LoVo (cell line): ENCODE measurements at regions not wholly inside any gene's neighbourhood (a gene's known extent, or its start where the extent isn't known, plus 50 kb on each side); places are given as distances from the start of the nearest gene placed in this dataset.
"Not testable (repeated sequence)": the region's sequence is repeated elsewhere in the genome, so short reads cannot be mapped to it uniquely, and the experiment has no call there.

ENCODE experiments used
- DNase-seq: peaks from one replicate; pipeline ENCODE4 v3.0.0-alpha.2; 2016; ENCODE audit warnings: low spot score

DNA sequence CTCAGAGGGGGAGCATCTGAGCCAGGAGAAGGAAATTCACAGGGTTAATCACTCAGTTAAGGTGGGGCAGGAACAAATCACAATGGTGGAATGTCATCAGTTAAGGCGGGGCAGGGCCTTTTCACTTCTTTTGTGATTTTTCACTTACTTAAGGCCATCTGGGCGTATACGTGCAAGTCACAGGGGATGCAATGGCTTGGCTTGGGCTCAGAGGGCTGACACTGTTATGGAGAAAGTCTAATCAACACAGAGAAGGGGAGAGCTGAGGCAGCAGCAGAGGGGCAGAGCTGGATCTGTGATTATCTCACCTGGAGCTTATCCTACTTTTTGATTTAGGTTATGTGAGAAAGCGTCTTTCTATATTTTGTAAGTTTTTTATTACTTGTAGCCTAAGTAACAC, 350.1 kb downstream of the NSUN3 start:
- not testable (repeated sequence) for DNase-seq

DNA sequence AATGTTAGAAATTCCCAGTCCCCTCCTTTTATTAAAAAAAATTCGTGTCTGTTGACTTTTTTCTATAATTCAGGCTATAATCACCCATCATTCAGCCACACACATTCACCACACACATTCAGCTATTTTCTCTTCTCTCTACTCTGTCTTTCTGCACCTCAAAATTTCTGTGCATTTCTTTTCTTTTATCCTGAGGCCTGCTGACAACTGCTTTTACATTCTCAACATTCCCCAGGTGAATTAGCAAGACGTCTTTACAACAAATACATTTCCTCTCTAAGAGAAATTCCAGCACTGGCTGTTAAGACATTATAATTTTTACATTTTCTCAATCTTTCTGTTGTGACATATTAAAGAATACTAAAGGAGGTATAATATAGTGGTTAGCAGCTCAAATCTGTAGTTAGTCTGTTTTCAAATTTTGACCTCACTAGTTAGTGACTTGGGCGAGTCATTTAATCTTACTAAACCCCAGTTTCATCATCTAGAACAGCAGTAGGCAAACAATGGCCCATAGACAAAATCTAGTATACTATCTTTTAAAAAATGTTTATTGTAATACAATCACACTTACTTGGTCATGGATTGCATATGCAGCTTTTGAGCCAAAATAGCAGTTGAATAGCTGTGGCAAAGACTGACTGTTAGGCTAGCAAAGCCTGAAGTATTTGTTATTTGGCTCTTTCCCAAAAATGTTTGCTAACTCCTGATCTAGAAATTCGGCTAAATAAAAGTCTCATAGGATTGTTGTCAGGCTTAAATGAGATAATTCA, 350.7 kb downstream of the NSUN3 start:
- no peak for DNase-seq

DNA sequence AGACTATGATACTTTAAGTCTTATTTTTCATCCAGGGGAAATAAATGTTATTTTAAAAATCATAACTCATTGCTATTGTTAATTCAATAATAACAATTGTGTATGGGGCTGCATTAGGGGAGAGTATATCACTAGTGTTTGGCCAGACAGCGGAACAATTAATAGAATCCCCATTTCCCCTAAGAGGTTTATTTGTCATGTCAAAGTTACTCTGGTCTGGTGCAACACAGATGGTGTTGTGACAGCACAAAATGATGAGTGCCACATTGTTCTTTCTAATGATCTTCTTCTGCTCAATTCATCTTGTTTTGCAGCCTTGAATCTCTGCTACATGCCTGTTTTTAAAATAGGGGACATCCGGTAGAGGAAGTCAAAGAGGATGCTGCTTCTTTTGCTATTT, 351.6 kb downstream of the NSUN3 start:
- DNase-seq: no peak

DNA sequence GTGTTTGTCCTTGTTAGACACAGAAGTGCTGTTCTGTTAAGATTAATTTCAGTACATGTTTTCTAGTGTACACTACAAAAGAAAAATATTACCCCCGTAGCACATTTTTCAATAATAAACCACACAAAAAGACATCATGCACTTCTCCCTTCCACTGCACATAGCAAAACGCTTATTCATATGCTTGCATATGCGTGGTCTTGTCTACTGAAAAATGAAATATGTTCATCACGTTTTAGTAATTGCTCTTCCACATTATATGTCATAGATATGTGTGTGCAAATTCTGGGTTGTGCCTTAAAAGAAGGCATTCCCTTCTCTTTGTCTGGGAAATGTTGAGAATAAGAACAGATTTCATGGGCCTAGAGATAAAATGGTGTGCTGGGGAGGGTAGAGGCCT, 353.9 kb downstream of the NSUN3 start:
- DNase-seq: no peak

DNA sequence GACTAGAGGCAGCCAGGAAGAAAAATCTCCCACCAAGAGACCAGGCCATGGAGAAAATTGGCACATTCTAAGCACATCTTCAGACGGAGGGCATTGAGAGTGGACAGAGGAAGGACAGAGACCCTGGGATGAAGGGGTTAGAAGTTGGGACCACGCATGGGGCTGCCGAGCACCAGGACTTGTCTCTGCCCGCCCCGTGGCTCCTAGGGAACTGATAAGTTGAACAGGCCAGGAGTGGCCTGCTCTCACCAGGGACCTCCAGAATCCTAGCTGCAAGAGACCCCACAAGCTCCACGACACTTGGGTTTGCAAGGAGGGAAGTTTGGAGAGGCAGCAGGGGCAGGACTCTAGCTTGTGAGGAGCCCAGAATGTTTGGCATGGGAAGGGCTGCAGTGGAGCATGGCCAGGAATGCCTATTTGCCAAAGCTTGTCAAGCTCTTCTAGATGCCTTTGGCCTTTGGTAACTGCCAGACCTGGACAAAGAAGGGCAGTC, 355.1 kb downstream of the NSUN3 start:
- no peak for DNase-seq

DNA sequence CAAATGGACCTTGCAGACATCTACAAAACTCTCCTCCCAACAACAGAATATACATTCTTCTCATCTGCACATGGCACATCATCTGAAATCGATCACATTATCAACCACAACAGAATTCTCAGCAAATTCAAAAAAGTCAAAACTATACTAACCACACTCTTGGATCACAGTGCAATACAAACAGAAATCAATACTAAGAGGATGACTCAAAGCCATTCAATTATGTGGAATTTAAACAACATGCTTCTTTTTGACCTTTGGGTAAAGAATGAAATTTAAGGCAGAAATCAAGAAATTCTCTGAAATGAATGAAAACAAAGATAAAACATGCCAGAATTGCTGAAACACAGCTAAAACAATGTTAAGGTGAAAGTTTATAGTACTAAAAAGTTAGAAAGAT, 358.1 kb downstream of the NSUN3 start:
- DNase-seq: no peak

DNA sequence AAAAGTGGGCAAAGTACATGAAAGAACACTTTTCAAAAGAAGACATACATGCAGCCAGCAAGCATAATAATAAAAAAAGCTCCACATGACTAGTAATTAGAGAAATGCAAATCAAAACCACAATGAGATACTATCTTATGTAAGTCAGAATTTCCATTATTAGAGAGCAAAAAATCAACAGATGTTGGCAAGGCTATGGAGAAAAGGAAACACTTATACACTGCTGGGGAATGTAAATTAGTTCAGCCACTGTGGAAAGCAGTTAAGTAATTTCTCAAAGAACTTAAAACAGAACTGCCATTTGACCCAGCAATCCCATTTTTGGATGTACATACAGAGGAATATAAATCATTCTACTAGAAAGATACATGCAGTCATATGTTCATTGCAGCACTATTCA, 360.7 kb downstream of the NSUN3 start:
- no peak for DNase-seq

DNA sequence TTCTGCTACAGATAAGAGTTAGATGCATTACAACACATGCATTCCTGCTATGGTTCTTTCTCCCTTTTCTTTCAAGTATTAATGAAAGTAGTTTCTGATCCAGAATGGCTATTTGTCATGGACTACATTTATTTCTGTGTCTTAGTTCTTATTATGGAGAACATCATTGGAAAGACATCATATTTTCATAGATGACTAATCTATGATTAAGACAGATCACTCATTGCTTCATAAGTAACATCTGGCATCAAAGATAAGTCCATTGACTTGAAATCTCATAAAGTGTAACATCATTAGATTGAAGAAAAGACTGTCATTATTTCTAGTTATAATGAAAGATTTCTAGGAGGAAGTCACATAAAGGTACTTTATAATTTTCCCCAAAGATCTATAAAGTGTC, 366.7 kb downstream of the NSUN3 start:
- DNase-seq: no peak

DNA sequence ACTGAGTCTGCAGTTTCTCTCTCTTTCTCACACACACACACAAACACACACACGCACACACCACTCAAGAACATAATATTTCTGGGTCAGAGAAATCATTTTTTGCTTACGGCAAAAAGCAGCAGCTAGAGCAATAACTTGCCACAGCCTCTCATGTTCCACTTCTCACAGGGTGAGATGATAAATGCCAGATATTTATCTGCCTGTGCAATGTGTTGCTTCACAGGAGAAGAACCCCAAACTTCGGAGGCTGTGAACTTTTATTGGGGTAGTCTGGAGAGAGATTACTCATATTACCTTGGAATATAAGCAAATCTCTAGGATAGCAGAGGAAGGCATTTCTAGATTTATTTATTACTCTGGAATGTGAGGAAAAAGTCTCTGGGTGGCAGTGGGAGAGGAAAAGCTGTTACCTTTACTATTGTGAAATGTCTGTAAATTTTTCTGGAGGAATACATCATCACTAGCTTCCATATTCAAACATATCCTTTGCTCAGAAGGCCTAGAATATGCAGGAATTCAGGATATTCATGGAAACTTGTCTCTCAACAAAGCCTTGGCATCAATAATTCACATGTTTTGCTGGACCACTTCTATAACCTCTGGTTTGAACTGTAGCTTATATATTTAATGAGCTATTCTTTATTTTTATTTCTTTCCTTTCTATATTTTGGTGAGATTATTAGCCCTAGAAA, 369.2 kb downstream of the NSUN3 start:
- no peak for DNase-seq

DNA sequence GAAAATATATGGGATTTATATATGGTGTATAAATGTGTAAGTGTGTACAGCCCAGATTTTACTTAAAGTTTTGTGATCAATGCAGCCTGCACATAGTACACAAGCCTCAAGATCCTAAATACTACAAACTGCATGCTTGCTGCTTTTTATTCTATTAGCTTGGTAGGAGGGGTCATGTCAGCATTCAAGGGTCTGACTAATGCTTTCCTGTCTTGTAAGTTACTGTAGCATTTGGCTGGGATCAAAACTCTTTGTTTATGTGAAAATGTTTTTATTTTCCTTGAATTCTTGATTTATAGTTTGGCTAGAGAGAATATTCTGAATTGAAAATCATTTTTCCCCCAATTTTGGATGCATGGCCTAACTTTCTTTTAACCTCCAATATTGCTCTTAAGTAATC, 370.9 kb downstream of the NSUN3 start:
- no peak for DNase-seq

DNA sequence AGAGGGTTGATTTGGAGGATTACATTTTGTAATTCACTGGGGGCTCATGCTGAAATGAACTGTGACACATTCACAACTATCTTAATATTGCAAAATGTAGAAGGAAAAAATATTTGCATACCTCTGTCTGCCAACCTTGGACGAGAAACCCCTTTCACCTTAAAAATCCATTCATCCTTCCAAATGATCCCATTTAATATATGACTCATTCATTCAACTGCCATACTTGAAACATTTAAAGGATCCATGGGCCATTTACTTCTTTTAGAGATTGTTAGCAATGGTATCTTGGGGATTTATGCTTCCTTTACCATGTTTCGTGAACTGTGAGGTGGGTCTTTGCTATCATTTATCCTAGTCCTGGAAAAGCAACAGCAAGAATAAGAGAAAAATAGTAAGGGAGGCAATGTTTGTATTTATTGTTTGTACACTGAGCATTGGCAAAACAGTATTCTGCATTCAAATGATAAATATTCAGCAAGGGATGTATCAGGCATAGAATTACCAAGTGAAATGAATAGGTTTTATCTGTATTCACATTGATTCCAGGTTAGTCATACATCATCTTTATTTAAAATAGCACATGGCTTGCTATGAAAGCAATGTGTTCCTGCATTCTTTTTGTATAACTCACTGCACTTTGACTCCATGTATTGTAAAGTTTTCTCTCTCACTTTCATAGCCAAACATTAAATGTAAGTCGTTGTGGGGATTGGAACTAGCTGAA, 378.1 kb downstream of the NSUN3 start:
- DNase-seq: no peak

DNA sequence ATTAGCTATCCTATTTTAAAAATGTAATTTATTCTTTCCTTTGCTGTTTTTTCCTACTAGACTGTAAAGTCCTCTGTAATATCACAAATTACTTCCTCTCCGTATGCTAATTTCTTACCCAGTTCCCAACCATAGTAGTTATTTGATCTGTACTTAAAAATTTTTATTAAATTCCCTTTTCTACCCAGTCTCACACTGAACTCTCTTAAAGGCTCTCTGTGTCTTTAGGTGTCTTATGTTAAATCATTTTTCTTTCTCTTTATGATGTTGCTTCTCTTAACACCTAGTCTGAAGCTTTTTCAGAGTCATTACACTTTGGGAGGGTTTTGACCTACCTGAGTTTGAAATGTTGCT, 378.6 kb downstream of the NSUN3 start:
- no peak for DNase-seq

DNA sequence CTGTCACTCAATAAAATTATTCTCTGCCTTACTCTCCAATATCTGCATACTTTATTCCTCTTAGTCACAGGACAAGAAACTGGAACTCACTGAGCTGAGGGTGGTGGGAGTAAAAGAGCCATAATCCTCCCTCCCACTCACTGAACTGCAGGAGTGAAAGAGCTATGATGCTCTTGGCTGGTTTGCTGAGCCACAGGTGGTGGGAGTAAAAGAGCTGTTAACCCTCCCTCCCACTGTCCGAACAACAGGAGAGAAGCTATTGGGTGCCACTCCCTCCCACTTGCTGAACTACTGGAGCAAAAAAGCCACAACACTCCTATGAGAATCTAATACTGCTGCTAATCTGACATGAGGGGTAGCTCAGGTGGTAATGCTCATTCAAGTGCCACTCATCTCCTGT, 391.0 kb downstream of the NSUN3 start:
- no peak for DNase-seq

DNA sequence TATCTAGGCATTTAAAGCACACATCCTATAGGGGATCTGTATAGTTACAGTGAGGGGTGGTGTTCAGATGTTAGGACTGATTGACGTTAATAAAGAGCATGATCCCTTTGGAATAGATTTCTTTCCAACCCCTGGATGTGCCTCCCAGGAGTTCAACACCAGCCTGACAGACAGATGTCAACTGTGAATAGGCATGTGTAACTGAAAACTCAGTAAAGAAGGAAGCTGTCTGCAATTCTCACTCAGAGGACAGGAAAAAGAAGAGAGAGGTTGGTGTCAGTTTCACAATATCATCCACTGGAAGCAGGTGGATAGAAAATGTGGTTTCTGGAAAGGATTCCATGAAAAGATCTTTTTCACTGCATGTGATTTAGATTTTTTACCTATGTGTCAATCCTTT, 396.3 kb downstream of the NSUN3 start:
- DNase-seq: no peak

DNA sequence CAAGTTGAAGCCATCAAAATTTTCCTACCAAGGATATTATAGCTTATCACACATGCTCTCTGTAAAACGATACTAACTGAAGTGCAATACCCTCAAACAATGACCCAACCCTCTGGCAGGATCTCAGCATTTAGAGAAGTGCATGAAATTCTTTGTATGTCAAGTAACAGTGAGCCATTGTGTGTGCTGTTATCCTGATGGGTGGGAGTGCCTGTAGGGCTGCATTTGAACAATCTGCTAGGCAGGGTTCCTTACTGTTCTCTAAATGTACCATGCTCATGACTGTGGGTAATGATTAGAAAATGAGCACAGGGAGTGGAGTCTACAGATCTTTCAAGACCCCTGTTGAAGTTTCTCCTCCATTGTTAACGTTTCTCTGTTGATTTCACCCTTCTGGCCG, 398.1 kb downstream of the NSUN3 start:
- no peak for DNase-seq

DNA sequence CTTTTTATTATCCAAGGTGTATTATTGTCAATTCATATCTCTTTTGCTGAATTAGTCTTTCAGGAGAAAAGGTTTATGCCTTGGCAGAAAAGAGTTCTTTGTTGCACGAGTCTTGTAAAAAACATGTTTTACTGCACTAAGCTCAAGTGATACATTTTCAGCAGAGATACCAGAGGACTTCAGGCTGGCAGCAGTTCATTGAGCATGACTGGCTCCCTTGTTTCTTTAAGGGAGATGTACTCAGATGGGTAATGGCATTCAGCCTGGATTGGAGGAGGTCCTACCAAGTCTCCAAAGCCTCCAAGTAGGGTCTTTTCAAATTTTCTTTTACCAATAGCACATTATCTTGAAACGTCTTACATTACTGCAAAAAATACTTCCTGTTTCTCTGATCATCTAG, 400.1 kb downstream of the NSUN3 start:
- DNase-seq: no peak

DNA sequence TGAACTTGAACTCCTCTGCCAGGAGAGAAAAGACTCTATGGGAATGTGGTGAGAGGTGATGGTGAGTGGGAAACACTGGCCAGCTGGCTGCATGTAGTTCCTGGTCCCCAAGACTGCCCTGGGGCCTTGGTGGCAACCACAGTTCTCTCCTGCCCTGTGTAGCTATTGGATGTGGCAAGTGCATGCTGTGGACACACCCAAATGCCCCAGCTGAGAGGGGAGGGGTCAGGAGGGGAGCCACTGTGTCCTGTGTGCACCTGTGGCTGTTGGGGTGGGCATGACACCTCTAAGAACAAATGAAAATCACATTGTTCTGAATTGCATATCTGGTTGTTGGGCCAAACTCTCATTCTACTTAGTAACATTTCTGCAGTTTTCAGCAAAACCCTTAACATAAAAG, 409.6 kb downstream of the NSUN3 start:
- DNase-seq: no peak

DNA sequence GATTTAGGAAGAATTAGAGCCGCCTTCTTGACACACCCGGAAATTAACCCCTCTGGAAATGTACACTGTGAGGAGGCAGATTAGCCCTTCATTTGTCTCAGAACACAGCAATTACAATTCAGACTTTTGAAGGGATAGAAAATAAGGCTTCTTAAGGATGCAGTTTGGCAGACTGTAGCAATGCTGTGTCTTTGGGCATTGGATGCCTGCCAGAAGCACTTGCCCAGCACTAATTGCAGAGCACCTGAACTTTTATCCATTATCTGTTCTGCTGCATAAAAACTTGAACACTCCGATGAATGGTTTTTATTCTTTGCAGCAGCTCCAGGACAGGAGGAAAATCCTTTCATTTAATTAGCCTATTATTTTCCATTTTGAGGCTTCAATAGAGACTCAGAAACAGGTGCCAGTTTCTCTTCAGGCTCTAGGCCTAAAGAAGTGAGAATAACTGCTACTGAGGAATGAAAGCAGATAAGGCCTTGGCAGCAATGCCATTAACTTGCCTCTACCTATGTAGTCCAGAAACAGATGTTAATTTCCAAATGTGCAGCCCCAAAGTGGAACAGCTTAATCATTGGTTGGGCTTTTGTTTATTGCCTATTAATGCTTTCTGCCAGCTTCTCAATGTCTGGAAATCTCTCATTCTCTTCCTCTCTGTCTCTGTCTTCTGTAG, 418.5 kb downstream of the NSUN3 start:
- DNase-seq: no peak

DNA sequence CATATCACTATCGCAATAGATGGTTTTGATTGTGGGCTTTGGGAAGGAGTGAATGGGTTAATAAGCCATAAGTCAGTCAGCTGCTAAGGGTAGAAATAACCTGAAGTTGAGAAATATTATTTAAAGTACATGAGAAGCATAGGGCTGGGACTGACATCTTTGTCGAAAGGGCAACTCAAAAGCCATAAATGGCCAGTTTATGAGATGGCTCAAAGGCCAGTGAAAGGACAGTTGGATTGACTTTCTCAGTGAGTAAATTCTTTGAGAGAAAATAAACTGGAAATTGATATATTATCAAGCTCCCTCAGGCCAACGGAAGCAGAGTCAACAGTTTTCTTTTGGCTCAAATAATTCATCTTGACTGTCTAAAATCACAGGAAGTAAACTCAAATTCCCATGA, 419.8 kb downstream of the NSUN3 start:
- no peak for DNase-seq

DNA sequence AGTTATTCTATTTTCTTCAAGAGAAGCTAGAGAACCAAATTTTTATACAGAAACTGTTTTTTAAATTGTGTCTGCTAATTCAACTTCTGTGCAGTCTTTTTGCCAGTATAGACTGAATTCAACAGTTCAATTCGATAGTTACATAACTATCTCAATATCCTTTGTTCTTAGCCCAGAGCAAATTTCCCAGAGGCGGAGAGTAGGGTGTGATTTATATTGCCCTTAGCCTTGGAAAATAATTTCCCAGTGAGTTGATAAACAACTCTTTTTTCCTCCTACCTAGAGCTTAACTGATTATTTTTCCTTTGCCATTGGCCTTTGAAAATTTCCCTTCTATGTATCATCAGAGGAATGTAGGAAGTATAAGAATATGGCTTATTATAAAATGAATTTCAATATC, 420.5 kb downstream of the NSUN3 start:
- no peak for DNase-seq

DNA sequence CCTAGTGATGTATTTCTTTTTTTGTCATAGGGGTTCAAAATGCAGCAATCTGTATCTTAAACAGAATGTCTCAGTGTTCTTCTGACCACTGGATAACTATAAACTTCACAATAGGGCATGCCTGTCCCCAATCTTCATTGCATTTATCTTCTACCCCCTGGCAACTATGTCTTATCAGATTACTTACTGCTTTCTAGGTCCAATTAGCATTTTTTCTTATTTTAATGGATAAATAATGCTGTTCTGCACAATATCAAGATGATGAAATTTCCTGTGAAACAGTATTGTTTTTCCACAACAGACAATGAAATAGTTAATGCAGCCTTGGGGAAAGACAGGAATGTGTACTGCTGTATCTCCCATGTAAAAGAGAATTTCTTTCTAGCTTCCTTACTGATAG, 432.1 kb downstream of the NSUN3 start:
- no peak for DNase-seq

DNA sequence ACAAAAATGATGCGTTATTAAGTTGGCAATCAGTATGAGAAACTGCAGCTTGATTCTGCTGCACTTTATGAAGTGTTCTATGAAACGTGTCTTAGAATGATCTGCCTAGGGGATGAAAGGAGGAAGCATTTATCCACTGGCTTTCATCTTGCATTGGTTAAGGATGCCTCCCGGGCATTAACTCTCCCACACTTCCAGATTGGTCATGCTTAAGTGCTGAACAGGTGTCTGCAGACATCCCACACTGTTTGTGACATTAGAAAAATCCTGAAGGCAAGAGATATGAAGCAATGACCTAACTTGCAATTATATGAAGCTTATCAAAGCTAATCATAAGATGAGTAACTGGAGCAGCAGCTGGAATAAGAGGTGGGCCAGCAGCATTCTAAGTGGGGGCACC, 437.3 kb downstream of the NSUN3 start:
- no peak for DNase-seq

DNA sequence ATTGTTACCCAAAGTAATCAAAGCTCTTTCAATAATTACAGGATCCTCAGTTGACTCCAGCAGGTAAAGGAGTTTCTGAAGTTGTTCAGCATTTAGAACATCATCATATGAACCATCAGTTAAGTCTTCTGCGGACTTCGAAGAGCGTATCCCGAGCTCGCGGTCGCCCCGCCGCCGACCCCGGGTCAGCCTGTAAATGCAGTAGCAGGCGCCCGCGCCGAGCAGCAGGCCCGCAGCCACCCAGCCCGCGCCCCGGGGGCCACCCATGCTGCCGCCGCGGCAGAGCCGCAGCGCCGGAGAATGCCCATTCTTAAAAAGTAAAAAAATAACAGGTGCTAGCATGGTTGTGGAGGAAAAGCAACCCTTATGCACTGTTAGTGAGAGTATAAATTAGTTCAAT, 444.5 kb downstream of the NSUN3 start:
- DNase-seq: not testable (repeated sequence)
